NCI-H460 (cell line): ENCODE measurements at regions not wholly inside any gene's neighbourhood (a gene's known extent, or its start where the extent isn't known, plus 50 kb on each side); places are given as distances from the start of the nearest gene placed in this dataset.

Experiments
- DNase-seq: peaks from one replicate; pipeline ENCODE4 v3.0.0-alpha.2; 2016; ENCODE audit warnings: low read depth; ENCODE audit errors: extremely low read depth

DNA sequence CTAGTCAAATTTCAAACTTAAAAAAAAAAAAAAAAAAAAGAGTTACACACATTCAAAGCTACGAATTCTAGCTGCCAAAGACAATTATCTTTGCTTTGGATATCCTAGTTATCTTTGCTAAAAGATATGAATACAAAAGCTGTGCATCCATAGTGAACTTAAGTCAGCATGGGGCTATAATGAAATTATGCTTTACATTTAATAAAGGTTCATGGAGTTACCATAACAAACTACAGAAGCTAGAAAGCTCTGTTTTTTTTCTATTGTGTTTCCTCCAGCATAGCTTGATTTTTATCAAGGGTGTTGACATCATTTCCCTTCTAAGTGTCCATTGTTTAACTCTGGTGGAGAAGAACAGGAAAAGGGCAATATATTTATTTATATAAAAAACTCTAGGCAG lies 234.1 kb downstream of the ANKRD50 start:
- no peak for DNase-seq

DNA sequence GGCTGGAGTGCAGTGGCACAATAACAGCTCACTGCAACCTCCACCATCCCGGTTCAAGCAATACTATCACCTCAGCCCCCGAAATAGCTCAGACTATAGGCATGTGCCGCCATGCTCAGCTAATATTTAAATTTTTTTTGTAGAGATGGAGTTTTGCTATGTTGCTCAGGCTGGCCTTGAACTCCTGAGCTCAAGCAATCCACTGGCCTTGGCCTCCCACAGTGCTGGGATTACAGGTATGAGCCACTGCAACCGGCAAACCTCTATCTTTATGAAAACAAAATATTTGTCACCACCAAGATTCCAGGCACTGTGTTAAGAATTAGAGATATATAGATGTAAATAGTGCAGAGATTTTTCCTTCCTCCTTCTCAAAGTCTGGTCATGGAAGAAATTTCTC lies 232.5 kb downstream of the ANKRD50 start:
- no peak for DNase-seq

DNA sequence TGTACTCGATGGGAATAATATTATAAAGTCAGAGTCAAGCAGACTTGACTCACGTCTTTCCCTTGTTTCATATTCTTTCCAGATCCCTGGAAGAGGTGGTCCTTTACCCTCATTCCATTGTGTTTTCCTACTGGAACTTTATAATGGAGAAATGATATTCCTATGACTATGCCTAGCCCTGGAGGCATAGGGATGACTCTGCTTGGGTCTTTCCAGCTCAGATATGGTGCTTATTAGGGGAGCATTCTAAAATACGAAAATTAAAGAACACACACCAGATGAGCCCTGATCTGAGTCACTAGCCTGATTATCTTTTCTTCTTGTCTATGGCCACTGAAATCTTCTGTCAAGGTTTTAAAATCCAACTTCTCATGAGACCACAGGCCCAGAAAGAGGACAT lies 231.4 kb downstream of the ANKRD50 start:
- DNase-seq, result no peak

DNA sequence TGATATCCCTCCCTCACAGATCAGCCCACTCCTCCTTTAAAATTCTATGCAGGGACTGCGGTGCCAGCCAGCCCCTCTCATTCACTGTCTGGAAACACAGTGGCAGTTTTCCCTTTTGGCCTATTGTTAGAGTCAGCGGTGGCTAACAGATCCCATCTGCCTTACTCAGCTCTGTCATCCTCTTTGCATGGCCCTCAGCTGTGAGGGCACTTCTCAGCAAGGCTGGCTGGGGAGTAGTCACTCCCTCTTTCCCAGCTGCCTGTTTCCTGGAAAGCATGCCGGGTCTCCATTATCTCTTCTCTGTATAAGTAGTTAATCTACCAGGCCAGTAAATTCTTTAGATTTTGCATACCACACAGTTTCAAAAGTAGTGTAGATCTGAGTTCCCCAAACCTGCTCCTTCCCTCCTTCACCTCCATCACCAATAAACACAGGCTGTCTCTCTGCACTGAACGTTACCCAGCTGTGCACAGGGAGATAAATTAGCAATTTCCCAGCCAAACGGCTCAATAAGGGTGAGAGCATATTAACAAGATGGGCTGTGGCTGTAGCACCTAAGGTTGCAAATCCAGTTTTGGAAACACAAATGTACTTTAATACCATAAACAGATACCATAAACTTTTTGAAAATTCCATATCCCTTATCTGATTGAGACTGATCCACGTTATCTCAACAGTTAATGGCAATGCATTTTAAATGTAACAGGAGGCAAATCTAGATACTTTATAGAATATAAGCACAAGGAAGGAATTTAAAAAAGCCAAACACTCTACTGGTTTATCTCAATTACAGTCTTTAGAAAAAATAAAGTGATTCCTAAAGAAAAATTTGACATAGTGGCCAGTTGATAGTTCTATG lies 229.3 kb downstream of the ANKRD50 start:
- DNase-seq, result no peak

DNA sequence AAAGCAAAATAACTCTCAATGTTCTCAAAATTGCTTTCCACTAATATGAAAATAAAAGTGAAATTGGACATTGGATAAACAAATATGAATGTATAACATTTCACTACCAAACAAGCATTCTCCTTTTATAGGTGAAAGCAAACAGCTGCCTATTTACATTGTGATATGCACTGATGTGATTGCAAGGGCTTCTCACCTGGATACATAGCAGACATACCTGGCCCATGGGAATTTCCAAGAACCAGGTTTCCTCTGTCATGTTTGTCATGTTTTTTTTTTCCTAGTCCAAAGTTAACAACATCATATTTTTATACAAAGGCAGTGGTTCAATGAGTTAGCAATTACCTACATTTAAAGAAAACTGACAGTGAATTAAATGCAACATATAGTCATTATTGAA lies 228.5 kb downstream of the ANKRD50 start:
- DNase-seq, result no peak

DNA sequence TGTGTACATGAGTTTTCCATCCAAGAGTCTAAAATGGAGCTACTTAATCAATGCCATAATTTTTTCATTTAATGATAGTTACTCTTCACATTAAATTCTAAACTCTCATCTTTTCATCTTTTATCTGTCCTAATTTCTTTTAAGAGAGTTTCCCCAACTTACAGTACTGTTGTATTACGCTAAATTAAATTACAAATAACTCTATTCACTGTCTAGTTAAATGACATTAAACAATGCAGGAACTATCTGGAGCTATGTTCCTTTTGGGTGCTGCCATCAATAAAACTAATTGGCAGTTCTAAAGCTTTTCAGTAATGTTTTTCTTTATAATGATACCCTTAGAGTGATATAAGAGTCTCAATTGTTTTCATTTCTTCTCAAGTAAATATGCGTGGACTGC lies 227.6 kb downstream of the ANKRD50 start:
- DNase-seq, result no peak

DNA sequence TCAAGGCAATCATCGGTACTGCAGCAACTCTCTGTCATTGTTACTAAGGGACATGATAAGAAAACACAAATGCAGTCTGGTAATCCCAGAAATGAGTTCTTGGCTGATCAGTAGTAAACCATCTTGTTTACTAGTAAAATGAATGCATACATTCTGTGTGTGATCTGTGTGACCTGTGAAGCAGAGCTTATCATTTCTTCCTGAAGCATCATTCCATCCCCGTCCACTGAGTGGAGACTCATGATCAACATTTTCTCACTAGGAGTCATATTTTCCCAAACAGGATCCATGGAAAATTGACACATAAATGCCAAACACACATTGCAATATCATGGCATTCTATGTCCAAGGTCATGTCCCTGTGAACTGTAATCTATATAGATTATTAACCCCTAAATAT lies 226.1 kb downstream of the ANKRD50 start:
- peak; percentile 13 for DNase-seq

DNA sequence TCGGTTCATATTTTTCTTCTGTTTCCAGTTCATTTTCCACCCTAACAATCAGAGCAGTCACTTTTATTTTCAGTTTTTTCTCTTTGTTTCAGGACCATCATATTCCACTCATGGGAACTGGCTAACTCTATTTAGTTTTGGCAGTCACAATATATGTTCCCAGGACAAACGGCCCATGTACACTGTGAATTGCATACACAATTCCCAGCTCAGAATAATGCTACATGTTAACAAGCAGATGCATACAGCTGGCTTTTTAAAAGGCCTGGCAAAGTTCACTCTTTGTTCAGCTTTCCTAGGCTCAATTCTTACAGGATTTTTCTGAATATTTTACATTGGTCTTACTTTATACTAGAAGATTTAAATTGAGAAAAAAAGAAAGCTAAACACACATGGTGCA lies 224.9 kb downstream of the ANKRD50 start:
- DNase-seq, result no peak

DNA sequence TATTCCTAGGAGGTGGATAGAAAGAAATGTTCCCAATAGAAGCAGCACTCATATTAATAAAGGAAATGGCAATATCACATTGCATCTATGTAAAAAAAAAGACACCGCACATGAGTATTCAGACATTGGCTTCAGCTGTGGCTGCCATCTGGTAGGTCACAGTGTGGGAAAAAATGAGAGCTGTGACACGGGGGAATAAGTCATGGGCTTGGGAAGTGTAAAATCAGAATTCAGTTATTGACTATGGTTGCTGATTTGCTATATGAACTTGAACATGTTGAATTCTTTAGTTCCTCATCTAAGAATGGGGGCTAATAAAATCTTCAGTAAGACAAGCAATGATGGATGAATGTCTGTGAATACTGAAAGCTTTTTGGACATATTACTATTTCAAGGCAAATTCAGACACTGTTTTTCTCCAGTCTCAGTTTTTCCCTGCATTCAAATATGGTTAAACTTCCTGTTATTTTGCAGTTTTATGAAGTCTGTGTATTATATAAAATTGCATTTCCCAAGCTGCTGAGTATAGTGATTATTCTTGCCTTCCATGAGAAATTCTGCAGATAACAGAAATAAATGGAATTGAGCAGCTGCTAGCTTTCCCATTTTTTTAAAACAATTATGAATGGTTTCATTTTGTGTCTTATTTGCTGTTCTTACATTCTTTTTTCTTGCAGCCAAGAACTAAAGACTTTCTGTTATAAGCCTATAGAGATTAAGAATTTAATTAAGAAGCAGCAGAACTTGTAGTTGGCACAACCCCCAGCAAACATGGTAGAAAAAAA lies 221.0 kb downstream of the ANKRD50 start:
- no peak for DNase-seq

DNA sequence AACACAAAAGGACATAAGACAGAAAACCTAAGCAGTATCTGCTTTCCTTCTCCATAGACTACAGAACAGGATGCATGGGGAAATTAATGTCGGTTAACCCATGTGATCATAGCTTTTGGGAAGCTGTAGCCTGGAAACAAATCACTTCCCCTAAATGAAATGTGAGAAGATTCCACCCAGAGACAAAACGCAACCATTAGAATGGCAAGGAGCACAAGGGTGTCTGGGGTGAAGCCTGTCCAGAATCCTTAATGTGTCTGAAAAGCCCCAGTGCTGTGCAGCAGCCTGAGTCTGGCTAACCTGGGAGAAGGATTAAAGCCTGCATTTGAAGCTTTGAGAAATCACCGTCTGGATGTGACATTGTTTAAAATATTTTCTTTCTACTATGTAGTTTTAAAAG lies 213.3 kb downstream of the ANKRD50 start:
- no peak for DNase-seq

DNA sequence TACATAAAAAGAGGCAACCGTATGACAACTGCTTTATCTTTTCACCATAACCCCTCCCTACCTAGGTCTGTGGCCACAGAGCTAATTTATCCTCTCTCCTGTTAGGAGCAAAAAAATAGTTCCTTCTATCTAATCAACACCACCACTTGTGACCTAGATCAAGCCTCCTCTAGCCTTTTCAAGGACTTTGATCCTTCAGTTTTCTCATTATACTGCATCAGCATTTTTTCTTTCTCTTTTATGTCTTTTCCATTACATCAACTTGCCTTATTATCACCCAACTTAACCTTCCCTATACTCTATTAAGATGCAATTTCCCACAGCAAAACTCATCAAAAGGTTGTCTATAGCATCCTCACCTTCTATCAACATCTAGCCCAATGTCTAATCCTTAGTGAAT lies 211.0 kb downstream of the ANKRD50 start:
- DNase-seq, result no peak

DNA sequence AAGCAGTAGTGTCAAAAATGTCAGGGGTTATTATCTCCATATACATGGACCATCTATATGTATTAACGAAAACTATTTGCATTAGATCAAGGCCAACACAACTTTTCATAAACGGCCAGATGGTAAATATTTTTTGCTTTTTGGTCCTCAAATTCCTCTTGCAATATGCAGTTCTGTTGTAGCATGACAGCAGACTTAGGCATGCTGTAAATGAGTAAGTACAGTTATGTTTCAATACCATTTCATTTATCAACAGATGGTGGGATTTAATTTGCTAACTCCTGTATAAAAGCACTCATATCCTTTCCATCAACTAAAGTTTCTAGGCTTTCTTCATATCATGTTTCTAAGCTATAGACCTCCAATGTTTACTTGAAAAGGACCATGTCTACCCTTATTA lies 208.1 kb downstream of the ANKRD50 start:
- no peak for DNase-seq

DNA sequence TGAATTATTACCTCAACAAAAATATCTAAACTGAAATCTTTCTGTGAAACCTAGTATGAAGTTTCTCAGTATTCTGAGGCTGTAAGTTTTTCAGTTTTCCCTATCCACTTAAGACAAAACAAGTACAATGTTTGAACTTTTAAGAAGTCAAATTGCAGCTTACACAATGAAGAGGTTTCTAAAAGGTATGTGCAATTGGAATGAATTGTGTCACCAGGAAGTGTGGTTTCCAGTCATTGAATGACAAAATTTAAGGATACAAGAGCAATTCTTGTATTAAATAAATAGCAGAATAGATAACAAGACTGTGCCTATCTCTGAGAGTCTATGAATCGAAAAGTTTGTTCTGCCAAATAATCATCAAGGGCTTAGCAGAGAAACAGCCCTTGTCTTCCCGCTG lies 207.3 kb downstream of the ANKRD50 start:
- no peak for DNase-seq

DNA sequence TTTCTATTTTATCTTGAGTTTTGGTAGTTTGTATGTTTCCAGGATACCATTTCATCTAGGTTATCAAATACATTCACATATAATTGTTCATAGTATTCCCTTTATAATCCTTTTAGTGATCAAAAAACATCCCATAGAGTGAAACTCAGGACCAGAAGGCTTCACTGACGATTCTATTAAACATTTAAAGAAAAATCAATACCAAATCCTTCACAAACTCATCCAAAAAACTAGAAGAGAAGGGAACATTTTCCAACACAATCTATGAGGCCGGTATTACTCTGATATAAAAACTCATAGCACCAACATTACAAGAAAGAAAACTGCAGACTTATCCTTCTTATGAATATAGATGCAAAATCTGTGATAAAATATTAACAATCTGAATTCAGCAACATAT lies 203.4 kb downstream of the ANKRD50 start:
- no peak for DNase-seq

DNA sequence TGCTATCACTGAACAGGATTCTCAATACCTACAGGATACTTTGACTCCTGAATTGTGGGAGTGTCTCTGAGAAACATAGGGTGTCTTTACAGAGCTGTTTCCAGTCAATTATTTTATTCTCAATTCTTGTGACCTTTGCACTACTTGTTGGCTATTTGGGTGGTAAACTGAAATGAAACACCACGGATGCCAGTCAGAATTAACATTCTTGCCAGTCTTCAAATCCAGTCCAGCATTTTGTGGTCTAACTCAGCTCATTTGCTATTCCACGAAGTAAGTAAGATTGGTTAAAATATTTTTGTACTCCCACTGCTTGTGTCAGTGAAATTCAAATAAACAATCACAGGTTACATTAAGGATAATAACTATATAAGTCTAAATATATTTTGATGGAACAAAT lies 197.9 kb downstream of the ANKRD50 start:
- no peak for DNase-seq

DNA sequence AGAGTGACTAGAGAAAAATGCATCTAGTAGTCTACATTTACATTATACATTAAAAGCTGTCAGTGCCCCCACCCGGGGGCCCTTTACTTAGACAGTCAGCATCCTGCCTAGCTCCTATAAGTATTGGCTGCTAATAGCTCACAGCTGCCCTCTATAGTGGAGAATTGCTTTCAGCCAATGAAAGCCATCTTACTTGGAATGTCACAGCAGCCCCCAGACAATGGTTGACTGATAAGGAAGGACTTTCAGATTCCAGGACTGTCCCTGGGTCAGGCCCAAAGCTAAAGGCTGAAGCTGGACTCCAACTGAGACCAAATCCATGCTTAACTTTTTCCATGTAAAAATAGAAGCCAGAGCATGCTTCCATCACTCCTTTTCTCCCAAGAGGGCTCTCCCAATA lies 196.9 kb downstream of the ANKRD50 start:
- no peak for DNase-seq

DNA sequence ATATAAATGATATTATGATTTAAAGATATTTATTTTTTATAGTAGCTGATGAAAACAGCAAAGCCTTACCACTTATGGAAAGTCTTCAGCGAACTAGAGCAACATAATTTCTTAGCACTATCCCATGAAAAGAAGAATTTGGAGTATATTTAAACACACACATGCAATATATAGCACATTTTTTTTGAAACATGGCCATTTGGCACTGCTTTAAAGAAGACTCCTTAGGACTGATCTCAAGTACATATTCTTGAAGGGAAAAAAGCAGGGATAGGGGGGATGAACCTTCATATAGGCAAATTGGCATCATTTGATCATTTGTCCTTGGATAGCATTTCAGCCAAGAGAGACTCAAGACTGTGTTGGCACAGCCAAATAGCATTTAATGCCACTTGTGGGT lies 193.3 kb downstream of the ANKRD50 start:
- no peak for DNase-seq

DNA sequence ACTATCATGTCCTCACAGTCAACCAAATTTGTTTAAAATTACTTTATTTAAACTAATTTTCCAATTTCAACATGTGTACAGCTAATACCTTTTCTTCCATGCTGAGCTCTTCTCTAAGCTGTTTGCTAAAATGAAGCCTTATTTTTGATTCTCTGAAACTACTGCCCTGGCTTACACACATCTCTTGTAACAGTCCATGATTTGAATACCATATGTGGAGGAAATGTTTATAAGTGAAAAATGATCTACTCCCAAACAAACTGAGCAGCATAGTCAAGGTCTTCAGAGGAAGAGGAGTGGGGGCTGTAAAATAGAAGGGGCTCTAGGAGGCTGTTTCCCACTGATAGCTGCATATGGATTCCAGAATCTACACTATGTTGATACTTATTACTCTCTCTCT lies 188.7 kb downstream of the ANKRD50 start:
- no peak for DNase-seq

DNA sequence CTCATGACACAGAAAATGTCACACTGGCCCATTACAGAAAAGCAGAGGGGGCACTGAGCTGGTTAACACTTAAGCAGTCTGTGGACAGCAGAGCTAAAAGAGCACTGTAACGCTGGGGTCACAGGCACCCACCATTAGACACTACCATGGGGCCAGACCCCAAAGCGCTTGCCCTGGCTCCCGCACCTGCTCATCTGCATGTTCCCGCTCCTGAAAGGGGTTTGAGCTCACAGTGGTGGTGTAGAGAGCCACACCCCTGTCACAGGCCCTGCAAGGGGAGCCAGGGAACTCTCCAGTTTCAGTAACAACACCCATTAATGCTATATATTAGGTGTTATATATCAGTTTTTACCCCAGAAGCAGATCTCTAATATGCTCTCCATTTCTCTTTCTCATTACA lies 187.0 kb downstream of the ANKRD50 start:
- DNase-seq, result no peak

DNA sequence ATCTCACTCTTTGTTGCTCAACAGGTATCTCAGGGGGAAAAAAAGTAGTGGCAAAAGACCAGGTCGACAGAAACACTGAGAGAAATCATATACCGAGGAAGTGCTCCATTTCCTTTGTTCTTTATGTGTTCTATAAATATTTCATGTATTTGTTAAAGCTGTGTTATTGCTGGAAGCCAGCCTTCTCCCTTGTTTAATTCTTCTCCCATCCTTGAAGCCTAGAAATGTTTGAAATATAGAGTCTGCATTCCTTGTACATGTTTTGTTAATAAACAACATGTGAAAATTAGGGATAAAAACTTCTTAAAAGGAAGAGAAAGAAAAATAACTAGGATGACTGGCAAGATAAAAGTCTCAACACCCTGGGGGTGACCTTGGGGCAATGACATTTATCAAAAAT lies 186.2 kb downstream of the ANKRD50 start:
- DNase-seq, result no peak

DNA sequence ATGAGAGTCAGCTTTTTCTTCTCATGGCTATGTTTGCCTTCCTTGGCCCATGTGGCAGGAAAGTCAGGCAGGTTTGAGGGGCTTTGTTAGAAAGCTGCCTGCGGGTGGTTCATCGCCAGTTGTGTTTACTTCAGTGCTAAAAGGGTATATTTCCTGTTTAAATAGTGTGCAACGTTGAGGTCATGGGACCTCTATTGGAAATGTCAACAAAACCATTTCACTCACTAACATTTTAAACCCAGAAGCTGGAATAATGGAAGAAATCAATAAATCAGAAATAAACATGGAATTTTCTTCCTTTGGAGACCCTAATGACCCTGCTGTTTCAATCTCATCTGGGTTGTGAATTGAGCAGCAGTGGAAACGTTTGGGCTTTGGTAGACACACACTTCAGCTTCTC lies 185.8 kb downstream of the ANKRD50 start:
- DNase-seq, result no peak

DNA sequence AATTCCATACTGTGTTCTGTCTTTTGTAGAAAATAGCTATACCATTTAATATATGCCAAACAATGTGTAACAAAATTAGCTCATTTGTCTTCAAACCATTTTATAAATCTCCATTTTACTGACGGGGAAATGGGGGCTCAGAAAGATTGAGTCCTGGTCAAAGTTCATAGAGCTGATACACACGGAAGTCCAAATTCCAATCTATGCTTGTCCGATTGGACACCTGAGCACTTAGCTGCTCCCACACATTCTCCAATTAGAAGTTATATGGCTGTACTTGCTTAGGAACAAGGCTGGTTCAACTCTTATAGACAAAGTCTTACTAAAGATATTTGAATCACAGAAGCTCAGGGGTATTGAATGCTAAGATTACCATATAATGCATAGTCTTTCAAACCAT lies 185.2 kb downstream of the ANKRD50 start:
- no peak for DNase-seq
